ENCODE measurements at regions not wholly inside any gene's neighbourhood (a gene's known extent, or its start where the extent isn't known, plus 50 kb on each side); places are given as distances from the start of the nearest gene placed in this dataset.

DNA sequence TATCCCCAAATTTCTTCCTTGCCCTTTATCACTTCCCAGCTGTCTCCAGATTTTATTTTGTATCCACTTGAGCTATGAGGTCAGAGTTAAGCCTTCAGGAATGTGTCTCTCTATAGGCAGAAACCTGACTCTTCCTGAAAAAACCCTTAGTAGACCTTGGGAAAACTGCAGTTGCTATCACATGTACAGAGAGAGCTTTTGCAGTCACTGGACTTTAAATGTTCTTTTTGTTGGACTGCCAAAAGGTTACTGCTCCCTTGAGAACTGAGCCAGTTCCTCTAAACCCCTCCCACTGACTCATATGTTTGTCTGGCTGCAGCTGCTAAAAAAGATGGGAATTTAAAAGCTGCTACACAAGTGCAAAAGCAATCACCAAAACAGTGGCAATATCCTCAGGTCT lies 169.1 kb upstream of the CCDC54 start:
- peak overlapping the region; percentile 21 for H3K27ac ChIP-seq (ENCODE audit: low read length)
- DNase-seq (peak in 2 of 3 donors; percentile 18 to 42), ATAC-seq (peak; percentile 95 to 98)
- H3K27me3 ChIP-seq (ENCODE audit: control insufficient read depth, insufficient read depth), result no peaks in the 10 kb centered on the region
- intact Hi-C loops (cut with DNase I), result no loop called here
- peaks cover 6% of the 10 kb centered on the region for H3K4me1 ChIP-seq (ENCODE audit: control insufficient read depth, insufficient read depth, low read length)
- H3K9me3 ChIP-seq (ENCODE audit: control insufficient read depth, low read length), result no peaks in the 10 kb centered on the region
- H3K4me3 ChIP-seq (ENCODE audit: low read length), result no peak overlapping the region

DNA sequence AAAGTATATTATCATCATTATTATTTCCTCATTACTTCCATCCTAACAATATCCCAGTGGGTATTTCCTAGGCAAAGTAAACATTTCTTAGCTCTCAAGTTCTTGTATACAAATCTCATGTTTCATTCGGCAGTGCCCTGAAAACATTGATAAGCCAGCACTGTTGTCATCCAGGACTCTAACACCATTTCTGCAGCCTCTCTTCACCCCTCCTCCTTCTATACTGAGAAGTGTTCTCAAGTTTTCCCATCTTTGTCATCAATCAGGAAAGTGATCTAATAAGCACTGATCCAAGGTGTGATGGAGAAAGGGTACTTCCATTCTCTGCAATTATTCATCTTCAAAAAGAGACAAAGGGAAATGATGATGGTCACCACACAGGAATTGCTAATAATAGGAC lies 168.4 kb upstream of the CCDC54 start:
- peaks cover 6% of the 10 kb centered on the region for H3K4me1 ChIP-seq (ENCODE audit: control insufficient read depth, insufficient read depth, low read length)
- no peaks in the 10 kb centered on the region for H3K9me3 ChIP-seq (ENCODE audit: control insufficient read depth, low read length)
- H3K27me3 ChIP-seq (ENCODE audit: control insufficient read depth, insufficient read depth), result no peaks in the 10 kb centered on the region
- no peak overlapping the region for H3K27ac ChIP-seq (ENCODE audit: low read length)
- 11% methylated on average over 1 of the region's 1 CpG for WGBS
- DNase-seq (no peak), ATAC-seq (peak in 1 of 2 donors; percentile 13)
- intact Hi-C loops (cut with DNase I), result no loop called here
- no peak overlapping the region for H3K4me3 ChIP-seq (ENCODE audit: low read length)

- H3K9me3 ChIP-seq (ENCODE audit: control insufficient read depth, low read length), result no peaks in the 10 kb centered on the region
- intact Hi-C loops (cut with DNase I), result no loop called here
- H3K4me3 ChIP-seq (ENCODE audit: low read length), result no peak overlapping the region
- no peak overlapping the region for H3K27ac ChIP-seq (ENCODE audit: low read length)
- no peak for ATAC-seq
- DNase-seq, result no peak
- 51% methylated on average over 4 of the region's 4 CpGs for WGBS
- peaks cover 6% of the 10 kb centered on the region for H3K4me1 ChIP-seq (ENCODE audit: control insufficient read depth, insufficient read depth, low read length)
- no peaks in the 10 kb centered on the region for H3K27me3 ChIP-seq (ENCODE audit: control insufficient read depth, insufficient read depth)
Observed at GRCh38 chr3:107209302-107209990, 167.8 kb upstream of the CCDC54 start.

DNA sequence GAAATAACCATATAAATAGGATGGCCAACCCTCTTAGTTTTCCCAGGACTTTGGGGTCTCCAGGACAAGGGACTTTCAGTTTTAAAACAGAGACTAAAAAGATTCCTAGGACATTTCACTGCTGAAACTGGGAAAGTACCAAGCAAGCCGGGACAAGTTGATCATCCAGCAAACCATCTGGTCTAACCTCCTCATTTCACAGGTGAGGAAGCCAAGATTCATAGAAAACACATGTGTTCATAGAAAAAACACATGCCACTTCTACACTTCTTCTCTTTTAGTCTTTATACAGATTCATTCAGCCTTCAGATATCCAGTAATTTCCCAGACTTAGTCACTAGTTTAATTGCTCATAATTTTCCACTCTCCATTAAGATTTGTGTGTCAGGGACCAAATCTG lies 165.6 kb upstream of the CCDC54 start:
- ATAC-seq, result no peak
- Histone ChIP-seq H3K4me3 (ENCODE audit: low read length) (no peak overlapping the region), H3K27ac (ENCODE audit: low read length) (no peak overlapping the region), H3K27me3 (ENCODE audit: control insufficient read depth, insufficient read depth) (no peaks in the 10 kb centered on the region), H3K4me1 (ENCODE audit: control insufficient read depth, insufficient read depth, low read length) (peaks cover 8% of the 10 kb centered on the region), H3K9me3 (ENCODE audit: control insufficient read depth, low read length) (no peaks in the 10 kb centered on the region)
- intact Hi-C loops (cut with DNase I), result no loop called here
- WGBS, result 74% methylated on average over 1 of the region's 1 CpG
- no peak for DNase-seq

DNA sequence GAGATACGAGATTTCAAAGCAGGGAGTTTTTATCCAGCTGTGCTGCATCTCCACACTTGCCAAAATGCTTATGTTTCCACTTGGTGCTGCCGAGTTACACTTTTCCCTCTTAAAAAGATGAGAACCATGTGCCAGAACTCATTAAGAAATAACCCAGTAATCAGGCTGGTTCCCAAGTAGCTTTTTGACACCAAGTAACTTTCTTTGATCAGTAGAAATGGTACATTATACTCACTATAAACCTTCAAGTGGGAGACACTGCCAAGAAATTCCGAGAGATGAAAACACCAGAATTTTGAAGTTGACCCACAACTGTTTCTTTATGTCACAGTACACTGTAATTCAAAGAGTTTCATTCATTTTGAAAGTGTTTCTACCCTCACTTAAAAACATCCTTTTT lies 164.6 kb upstream of the CCDC54 start:
- ATAC-seq, result no peak
- intact Hi-C loops (cut with DNase I), result no loop called here
- 47% methylated on average over 3 of the region's 3 CpGs for WGBS
- no peaks in the 10 kb centered on the region for H3K9me3 ChIP-seq (ENCODE audit: control insufficient read depth, low read length)
- no peak overlapping the region for H3K4me3 ChIP-seq (ENCODE audit: low read length)
- H3K27ac ChIP-seq (ENCODE audit: low read length), result no peak overlapping the region
- peaks cover 5% of the 10 kb centered on the region for H3K4me1 ChIP-seq (ENCODE audit: control insufficient read depth, insufficient read depth, low read length)
- H3K27me3 ChIP-seq (ENCODE audit: control insufficient read depth, insufficient read depth), result no peaks in the 10 kb centered on the region
- DNase-seq, result no peak

DNA sequence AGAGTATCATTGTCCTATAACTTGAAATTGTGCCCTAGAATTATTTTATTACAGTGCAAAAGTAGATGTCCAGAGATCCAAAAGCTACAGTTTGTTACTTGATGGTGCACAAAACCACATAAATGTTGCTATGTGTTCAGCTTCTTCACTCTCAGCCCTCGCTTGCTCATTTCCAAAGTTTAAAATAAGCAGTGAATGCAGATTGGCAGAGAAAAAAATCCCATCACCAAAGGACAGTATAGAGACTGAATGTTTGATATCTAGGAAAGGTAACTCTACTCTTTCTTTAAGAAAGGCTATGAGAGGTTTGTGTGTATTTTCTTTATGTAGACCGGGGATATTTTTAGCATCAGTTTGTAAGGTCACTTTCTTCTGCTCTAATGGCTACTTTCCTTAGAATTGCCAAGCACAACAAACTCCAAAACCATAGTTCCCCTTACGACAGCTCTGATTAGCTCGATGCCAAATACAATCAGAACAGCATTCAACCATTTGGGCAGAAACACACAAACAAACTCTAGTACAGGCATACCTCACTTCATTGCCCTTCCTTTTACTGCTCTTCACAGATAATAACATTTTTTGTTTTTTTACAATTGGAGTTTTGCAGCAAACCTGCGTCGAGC lies 164.1 kb upstream of the CCDC54 start:
- WGBS, result 52% methylated on average over 6 of the region's 6 CpGs
- H3K27ac ChIP-seq (ENCODE audit: low read length), result no peak overlapping the region
- ATAC-seq, result no peak
- no peaks in the 10 kb centered on the region for H3K27me3 ChIP-seq (ENCODE audit: control insufficient read depth, insufficient read depth)
- DNase-seq, result no peak
- no peak overlapping the region for H3K4me3 ChIP-seq (ENCODE audit: low read length)
- H3K4me1 ChIP-seq (ENCODE audit: control insufficient read depth, insufficient read depth, low read length), result peaks cover 5% of the 10 kb centered on the region
- intact Hi-C loops (cut with DNase I), result no loop called here
- H3K9me3 ChIP-seq (ENCODE audit: control insufficient read depth, low read length), result no peaks in the 10 kb centered on the region

DNA sequence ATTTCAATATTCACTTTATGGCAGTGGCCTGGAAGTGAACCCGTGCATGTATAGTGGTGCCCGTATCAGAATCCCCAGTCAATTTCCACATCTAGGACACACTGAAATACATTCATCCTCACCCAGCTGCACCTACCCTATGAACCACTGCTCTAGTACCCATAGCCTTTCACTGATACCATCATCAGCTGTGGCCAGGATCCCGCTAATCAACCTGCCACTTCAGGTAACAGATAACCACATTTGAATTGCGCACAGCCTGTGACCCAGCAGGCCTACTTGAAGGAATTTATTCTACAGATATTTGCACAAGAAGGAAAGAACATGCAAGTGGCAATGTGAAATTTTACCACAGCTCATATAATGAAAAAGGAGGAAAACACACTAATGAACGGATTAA lies 161.0 kb upstream of the CCDC54 start:
- Histone ChIP-seq H3K9me3 (ENCODE audit: control insufficient read depth, low read length) (no peaks in the 10 kb centered on the region), H3K27me3 (ENCODE audit: control insufficient read depth, insufficient read depth) (no peaks in the 10 kb centered on the region), H3K27ac (ENCODE audit: low read length) (no peak overlapping the region), H3K4me3 (ENCODE audit: low read length) (no peak overlapping the region), H3K4me1 (ENCODE audit: control insufficient read depth, insufficient read depth, low read length) (peaks cover 3% of the 10 kb centered on the region)
- DNase-seq, result no peak
- peak in 1 of 2 donors; percentile 28 for ATAC-seq
- WGBS, result 90% methylated on average over 5 of the region's 5 CpGs
- intact Hi-C loops (cut with DNase I), result no loop called here

GRCh38 chr3:107216711-107217110 lies 160.5 kb upstream of the CCDC54 start:
- Histone ChIP-seq H3K27ac (ENCODE audit: low read length) (no peak overlapping the region), H3K4me1 (ENCODE audit: control insufficient read depth, insufficient read depth, low read length) (peaks cover 3% of the 10 kb centered on the region), H3K27me3 (ENCODE audit: control insufficient read depth, insufficient read depth) (no peaks in the 10 kb centered on the region), H3K4me3 (ENCODE audit: low read length) (no peak overlapping the region), H3K9me3 (ENCODE audit: control insufficient read depth, low read length) (no peaks in the 10 kb centered on the region)
- peak; percentile 79 to 85 for ATAC-seq
- intact Hi-C loops (cut with DNase I), result no loop called here
- peak; percentile 58 to 78 (median 59) for DNase-seq
- 59% methylated on average over 3 of the region's 3 CpGs for WGBS

DNA sequence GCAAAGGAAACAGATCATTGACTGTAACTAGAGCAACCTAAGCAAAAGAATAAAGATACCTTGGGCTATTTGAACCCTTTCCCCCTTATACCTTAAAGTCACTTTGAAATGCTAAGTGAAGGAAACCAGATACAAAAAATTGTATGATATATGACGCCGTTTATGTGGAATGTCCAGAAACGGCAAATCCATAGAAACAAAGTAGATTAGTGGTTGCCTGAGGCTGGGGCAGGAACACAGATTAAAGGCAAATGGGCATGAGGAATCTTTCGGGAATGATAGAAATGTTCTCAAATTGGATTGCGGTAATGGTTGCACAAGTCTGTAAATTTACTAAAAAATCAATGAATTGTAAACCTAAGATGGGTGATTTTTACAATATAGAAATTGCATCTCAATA lies 160.1 kb upstream of the CCDC54 start:
- H3K9me3 ChIP-seq (ENCODE audit: control insufficient read depth, low read length), result no peaks in the 10 kb centered on the region
- DNase-seq, result no peak
- peaks cover 3% of the 10 kb centered on the region for H3K4me1 ChIP-seq (ENCODE audit: control insufficient read depth, insufficient read depth, low read length)
- ATAC-seq, result no peak
- WGBS, result 90% methylated on average over 5 of the region's 5 CpGs
- H3K4me3 ChIP-seq (ENCODE audit: low read length), result no peak overlapping the region
- H3K27me3 ChIP-seq (ENCODE audit: control insufficient read depth, insufficient read depth), result no peaks in the 10 kb centered on the region
- intact Hi-C loops (cut with DNase I), result no loop called here
- no peak overlapping the region for H3K27ac ChIP-seq (ENCODE audit: low read length)

DNA sequence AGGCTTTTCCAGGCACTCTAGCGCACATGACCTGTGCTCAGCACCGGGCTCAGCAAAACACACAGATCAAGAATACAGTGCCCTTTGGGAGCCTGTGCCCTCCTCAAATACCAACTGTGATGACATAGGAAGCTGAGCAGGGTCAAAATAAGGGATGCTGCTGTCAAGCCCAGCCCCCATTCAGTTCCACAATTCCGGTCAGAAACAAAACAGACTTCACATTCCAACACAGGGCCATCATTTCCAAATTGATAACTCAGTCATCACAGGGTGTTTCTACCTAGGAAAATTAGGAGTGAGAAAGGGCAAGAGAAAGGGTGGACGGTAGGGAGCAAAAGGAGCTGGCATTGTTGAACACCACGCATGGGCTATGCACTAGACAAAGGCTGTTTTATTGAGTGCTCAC lies 158.4 kb upstream of the CCDC54 start:
- Histone ChIP-seq H3K27ac (ENCODE audit: low read length) (no peak overlapping the region), H3K4me3 (ENCODE audit: low read length) (no peak overlapping the region), H3K27me3 (ENCODE audit: control insufficient read depth, insufficient read depth) (no peaks in the 10 kb centered on the region), H3K4me1 (ENCODE audit: control insufficient read depth, insufficient read depth, low read length) (peaks cover 2% of the 10 kb centered on the region), H3K9me3 (ENCODE audit: control insufficient read depth, low read length) (no peaks in the 10 kb centered on the region)
- ATAC-seq (no peak), DNase-seq (no peak)
- intact Hi-C loops (cut with DNase I), result no loop called here
- 77% methylated on average over 5 of the region's 5 CpGs for WGBS

GRCh38 chr3:107220538-107220937 lies 156.7 kb upstream of the CCDC54 start:
- WGBS, result 89% methylated on average over 1 of the region's 1 CpG
- Histone ChIP-seq H3K4me1 (ENCODE audit: control insufficient read depth, insufficient read depth, low read length) (peaks cover 2% of the 10 kb centered on the region), H3K27ac (ENCODE audit: low read length) (no peak overlapping the region), H3K4me3 (ENCODE audit: low read length) (no peak overlapping the region), H3K27me3 (ENCODE audit: control insufficient read depth, insufficient read depth) (no peaks in the 10 kb centered on the region), H3K9me3 (ENCODE audit: control insufficient read depth, low read length) (no peaks in the 10 kb centered on the region)
- ATAC-seq, result no peak
- no peak for DNase-seq
- intact Hi-C loops (cut with DNase I), result no loop called here

- no peaks in the 10 kb centered on the region for H3K9me3 ChIP-seq (ENCODE audit: control insufficient read depth, low read length)
- WGBS, result 94% methylated on average over 2 of the region's 2 CpGs
- H3K27ac ChIP-seq (ENCODE audit: low read length), result no peak overlapping the region
- no peak overlapping the region for H3K4me3 ChIP-seq (ENCODE audit: low read length)
- H3K4me1 ChIP-seq (ENCODE audit: control insufficient read depth, insufficient read depth, low read length), result no peaks in the 10 kb centered on the region
- H3K27me3 ChIP-seq (ENCODE audit: control insufficient read depth, insufficient read depth), result no peaks in the 10 kb centered on the region
- intact Hi-C loops (cut with DNase I), result no loop called here
- DNase-seq (no peak), ATAC-seq (no peak)
Observed at GRCh38 chr3:107221856-107222255, 155.4 kb upstream of the CCDC54 start.

Data from right cardiac atrium (tissue), 5 donors.